NCI-H526 treated with DMSO at 0.1 percent for 48 hours (cell line): ENCODE measurements at regions not wholly inside any gene's neighbourhood (a gene's known extent, or its start where the extent isn't known, plus 50 kb on each side); places are given as distances from the start of the nearest gene placed in this dataset.
A peak's percentile ranks its signal among the peaks of the same experiment; 100 is the strongest.

Experiments used
- DNase-seq: peaks from one replicate; lab custom pipeline; 2025; lab: John Stamatoyannopoulos, UW

GRCh38 chr10:71124921-71125748 is 87.2 kb upstream of the UNC5B start:
- no peak for DNase-seq

DNA sequence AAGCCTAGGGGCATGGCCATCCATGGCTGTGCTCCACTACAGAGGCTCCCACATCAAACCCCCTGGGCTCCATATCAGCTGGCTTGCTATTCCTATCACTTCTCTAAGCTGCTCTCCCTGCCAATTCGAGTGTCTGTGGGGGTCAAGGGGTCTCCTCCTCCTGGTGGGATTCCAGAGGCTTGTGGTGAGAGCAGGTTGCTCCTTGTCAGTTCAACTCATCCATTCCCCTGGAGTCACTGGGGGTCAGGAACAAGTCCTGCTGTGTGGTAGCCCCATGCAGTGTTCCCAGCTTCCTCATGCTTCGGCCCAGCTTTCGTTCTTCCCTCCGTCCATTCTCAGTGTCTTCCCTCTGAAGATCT is 86.6 kb upstream of the UNC5B start:
- no peak for DNase-seq

- no peak for DNase-seq
Observed at GRCh38 chr10:71126432-71126831, 85.9 kb upstream of the UNC5B start.

GRCh38 chr10:71127104-71127503 is 85.3 kb upstream of the UNC5B start:
- DNase-seq = no peak

GRCh38 chr10:71127773-71128172 is 84.6 kb upstream of the UNC5B start:
- no peak for DNase-seq

GRCh38 chr10:71128311-71128980 is 83.9 kb upstream of the UNC5B start:
- DNase-seq = no peak

- no peak for DNase-seq
Observed at GRCh38 chr10:71131096-71131495, 81.3 kb upstream of the UNC5B start.

DNA sequence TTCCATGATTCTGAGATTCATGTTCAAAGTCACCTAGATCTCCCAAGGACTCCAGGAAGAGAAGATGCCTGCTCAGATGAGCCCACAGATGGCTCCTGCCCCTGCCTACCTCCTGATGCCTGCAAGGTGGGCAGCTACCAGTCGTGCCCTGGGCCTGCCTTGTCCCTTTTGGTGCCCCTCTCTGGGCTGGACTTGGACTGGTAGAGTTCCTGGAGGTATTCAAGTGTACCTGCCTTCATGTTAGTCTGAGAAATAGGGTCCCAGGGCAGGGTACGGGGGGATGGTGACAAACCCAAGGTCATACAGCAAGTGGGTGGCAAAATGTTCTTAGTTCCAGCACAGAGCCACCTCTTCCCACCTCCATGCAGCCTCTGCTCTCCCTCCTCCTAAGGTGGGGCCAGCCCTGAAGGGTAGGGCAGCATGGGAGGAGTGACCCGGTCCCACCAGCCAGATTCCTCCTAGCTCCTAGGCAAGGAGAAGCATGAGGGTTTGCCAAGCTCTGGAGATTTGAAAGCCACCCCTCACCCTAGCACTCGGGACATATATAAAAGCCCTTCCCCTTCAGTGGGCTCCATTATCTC is 80.8 kb upstream of the UNC5B start:
- DNase-seq = no peak

- no peak for DNase-seq
Observed at GRCh38 chr10:71132321-71132810, 80.0 kb upstream of the UNC5B start.

- no peak for DNase-seq
Observed at GRCh38 chr10:71133710-71134686, 78.4 kb upstream of the UNC5B start.

- no peak for DNase-seq
Observed at GRCh38 chr10:71134732-71135211, 77.6 kb upstream of the UNC5B start.

- DNase-seq = no peak
Observed at GRCh38 chr10:71135236-71135635, 77.1 kb upstream of the UNC5B start.

DNA sequence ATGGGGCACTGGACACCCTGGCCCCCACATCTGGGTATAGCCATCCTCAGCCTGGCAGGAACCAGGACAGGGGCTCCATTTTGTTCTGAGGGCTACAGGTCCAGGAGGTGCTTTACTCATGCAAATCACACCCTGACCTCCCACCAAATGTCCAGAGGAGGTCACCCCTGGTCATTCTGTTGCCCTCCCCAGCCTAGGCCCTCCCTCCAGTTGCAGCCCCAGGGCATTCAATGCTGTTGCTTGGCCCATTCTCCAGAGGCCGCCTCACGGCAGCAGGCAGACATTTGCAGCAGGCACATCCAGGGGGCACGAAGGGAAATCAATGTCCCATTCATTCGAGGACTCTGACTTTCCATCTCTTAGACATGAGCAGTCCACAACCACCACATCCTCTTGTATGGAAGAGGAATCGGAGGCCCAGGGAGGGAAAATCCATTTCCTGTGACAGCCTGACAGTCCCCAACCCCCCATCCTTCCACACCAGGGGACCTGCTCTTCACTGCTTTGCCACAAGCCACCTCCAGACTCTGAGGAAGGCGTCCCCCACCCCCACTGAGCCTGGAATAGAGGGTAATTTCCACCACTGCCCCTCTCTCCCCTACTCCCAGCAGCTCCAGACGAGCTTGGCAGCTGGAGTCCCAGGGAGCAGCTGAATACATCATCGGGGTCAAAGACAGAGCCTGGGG is 76.2 kb upstream of the UNC5B start:
- DNase-seq = no peak

- no peak for DNase-seq
Observed at GRCh38 chr10:71137701-71138100, 74.7 kb upstream of the UNC5B start.

GRCh38 chr10:71138166-71138830 is 74.1 kb upstream of the UNC5B start:
- no peak for DNase-seq

DNA sequence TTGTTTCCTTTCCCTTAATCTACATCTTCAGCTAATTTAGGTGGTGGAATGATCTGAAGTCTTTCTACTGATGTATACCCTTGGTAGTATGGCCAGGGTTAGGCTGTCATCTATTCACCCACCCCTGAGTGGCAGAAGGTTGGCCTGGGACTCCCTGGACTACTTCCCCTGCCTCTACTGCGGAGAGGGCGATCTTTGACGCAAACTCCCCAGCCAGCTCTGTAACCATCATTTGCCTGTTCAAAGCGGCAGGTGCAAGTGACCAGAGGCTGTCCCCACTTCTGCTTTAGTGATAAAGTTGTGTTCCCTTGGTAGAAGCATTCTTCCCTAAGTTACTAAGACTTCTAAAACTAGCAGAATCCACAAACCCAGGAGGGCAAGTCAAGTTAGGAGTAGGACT is 70.8 kb upstream of the UNC5B start:
- peak; percentile 2 for DNase-seq

GRCh38 chr10:71143170-71143569 is 69.2 kb upstream of the UNC5B start:
- DNase-seq = no peak

GRCh38 chr10:71143610-71144009 is 68.8 kb upstream of the UNC5B start:
- DNase-seq = no peak

- DNase-seq = no peak
Observed at GRCh38 chr10:71144824-71145223, 67.5 kb upstream of the UNC5B start.

DNA sequence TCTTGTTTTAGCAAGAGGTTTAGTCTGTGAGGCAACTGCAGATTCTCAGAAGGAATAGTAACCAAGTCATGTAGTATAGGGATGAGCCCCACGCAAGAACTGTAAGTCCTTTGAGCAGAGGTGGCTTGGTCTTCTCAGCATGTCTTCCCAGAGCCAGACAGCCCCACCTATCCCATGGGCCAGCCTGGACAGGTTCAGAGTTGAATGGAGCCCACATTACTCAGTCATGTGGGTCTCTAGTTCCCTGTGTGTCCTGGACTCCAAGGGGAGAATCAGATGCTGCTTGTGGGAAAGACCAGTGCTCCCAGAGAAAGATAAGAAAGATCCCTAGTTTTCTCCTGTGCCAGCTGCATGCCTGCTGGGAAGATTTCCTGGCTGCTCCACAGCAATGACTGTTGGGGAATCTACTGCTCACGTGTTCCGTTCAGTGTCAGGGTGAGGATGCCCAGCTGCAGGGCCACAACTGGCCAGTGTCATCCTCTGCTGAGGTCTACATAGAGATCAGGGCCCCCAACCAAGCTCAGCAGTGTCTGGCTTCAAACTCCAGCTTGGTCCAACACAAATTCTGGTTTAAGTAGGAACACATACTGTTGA is 66.9 kb upstream of the UNC5B start:
- DNase-seq = no peak
